ENCODE measurements at regions not wholly inside any gene's neighbourhood (a gene's known extent, or its start where the extent isn't known, plus 50 kb on each side); places are given as distances from the start of the nearest gene placed in this dataset.
"Not testable (repeated sequence)": the region's sequence is repeated elsewhere in the genome, so short reads cannot be mapped to it uniquely, and the experiment has no call there.

DNA sequence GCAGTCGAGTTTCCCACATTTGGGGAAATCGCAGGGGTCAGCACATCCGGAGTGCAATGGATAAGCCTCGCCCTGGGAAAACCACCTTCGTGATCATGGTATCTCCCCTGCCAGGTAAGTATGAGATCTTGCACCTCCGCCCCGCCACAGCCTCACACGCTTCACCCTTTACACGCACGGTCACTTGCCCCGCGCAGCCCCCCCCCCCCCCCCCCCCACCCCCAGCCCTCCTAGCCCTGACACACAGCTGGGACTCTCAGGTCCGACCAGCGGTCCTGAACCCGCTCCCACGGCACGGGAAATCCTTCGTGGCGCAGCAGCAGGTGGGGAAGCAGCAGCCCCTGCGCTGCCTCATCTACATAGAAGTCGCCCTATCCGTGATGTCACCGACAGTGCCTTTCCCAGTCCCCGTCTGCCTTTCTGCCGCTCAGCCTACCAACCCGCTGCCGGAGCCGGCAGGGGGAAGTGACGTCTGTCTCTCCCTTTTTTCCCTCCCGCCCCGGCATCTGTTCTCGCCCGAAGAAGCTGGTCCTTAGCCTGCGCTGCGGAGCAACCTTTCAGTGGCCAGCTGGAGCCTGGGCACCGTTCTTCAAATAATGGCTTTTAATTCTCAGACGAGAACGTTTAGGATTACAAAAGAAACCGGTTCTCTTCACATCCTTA is 242.2 kb downstream of the FAM72C start:
- WGBS (ENCODE audit: extremely low coverage, insufficient coverage, low lambda C conversion rate) = no CpG with 5 or more reads among the region's 39 CpGs
- DNase-seq = not testable (repeated sequence)

DNA sequence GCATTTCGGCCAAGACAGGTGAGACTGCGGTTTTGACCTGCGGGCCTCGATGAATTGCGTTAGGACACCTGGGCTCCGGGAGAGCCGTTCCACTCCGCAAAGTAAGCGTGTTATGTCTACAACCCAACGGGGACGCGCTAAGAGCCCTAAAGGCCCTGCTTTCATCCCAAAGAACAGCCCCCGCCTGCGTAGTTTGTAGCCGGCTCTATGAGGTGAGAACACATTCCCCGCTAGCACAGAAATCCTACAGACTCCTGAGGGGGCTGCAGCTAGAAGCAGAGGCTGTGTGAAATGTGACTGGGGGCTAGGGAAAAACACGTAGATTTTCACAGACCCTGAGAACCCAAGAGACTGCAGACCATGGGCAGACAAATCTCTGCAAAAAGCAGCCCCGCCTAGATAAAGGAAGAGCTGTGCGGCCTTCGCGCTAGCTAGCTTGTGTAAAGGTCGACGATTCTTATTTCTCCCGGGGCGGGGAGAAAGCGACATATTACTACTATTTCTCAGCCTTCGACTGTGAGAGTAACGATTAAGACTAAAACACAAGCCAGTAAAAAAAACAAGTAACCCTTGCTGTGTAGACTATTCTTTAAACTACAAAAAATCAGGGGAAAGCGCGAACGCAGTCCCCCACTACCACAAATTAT is 242.9 kb downstream of the FAM72C start:
- not testable (repeated sequence) for H3K79me1 ChIP-seq (ENCODE audit: low read length); H2AK5ac ChIP-seq (ENCODE audit: low read length); H2BK120ac ChIP-seq (ENCODE audit: low read depth, low read length); H3K4me3 ChIP-seq (ENCODE audit: low read length); H2BK5ac ChIP-seq (ENCODE audit: low read length); H3K23ac ChIP-seq (ENCODE audit: low read length); H2BK15ac ChIP-seq (replicated peaks; ENCODE audit: low read depth); H3K4ac ChIP-seq (ENCODE audit: low read depth, low read length); H3K4me2 ChIP-seq (ENCODE audit: low read length); H3K27me3 ChIP-seq (ENCODE audit: insufficient read depth, low read length, poor library complexity); H4K5ac ChIP-seq (ENCODE audit: low read length); H3K4me1 ChIP-seq (ENCODE audit: control insufficient read depth, low read depth, low read length); H3K18ac ChIP-seq (ENCODE audit: low read length); H3K36me3 ChIP-seq (ENCODE audit: control insufficient read depth, insufficient read depth, low read length); H3K79me2 ChIP-seq (ENCODE audit: control insufficient read depth, insufficient read depth, low read length); H3K56ac ChIP-seq (ENCODE audit: low read length); H3K27ac ChIP-seq (ENCODE audit: low read depth, low read length); H4K8ac ChIP-seq (ENCODE audit: low read depth, low read length); DNase-seq; H3K9ac ChIP-seq (ENCODE audit: low read length)
- no CpG with 5 or more reads among the region's 31 CpGs for WGBS (ENCODE audit: extremely low coverage, insufficient coverage, low lambda C conversion rate)

More for the DNA sequence above, 242.2 kb downstream of the FAM72C start:
- not testable (repeated sequence) for H3K4me3 ChIP-seq (ENCODE audit: low read length); H3K4ac ChIP-seq (ENCODE audit: low read depth, low read length); H3K23ac ChIP-seq (ENCODE audit: low read length); H2BK5ac ChIP-seq (ENCODE audit: low read length); H3K79me2 ChIP-seq (ENCODE audit: control insufficient read depth, insufficient read depth, low read length); H2BK120ac ChIP-seq (ENCODE audit: low read depth, low read length); H3K4me1 ChIP-seq (ENCODE audit: control insufficient read depth, low read depth, low read length); H3K4me2 ChIP-seq (ENCODE audit: low read length); H2AK5ac ChIP-seq (ENCODE audit: low read length); H3K79me1 ChIP-seq (ENCODE audit: low read length); H3K18ac ChIP-seq (ENCODE audit: low read length); H2BK15ac ChIP-seq (replicated peaks; ENCODE audit: low read depth); H3K9ac ChIP-seq (ENCODE audit: low read length); H4K8ac ChIP-seq (ENCODE audit: low read depth, low read length); H4K5ac ChIP-seq (ENCODE audit: low read length); H3K27me3 ChIP-seq (ENCODE audit: insufficient read depth, low read length, poor library complexity); H3K27ac ChIP-seq (ENCODE audit: low read depth, low read length); H3K56ac ChIP-seq (ENCODE audit: low read length); H3K36me3 ChIP-seq (ENCODE audit: control insufficient read depth, insufficient read depth, low read length)

- no peak overlapping the region for H3K4me3 ChIP-seq (ENCODE audit: low read length)
- H3K27ac ChIP-seq (ENCODE audit: low read depth, low read length) = no peak overlapping the region
- H2BK15ac ChIP-seq (replicated peaks; ENCODE audit: low read depth) = no peak overlapping the region
- no peaks in the 10 kb centered on the region for H3K79me2 ChIP-seq (ENCODE audit: control insufficient read depth, insufficient read depth, low read length)
- no peaks in the 10 kb centered on the region for H3K79me1 ChIP-seq (ENCODE audit: low read length)
- no peaks in the 10 kb centered on the region for H3K36me3 ChIP-seq (ENCODE audit: control insufficient read depth, insufficient read depth, low read length)
- no peaks in the 10 kb centered on the region for H3K27me3 ChIP-seq (ENCODE audit: insufficient read depth, low read length, poor library complexity)
- H3K56ac ChIP-seq (ENCODE audit: low read length) = no peak overlapping the region
- H2BK120ac ChIP-seq (ENCODE audit: low read depth, low read length) = no peak overlapping the region
- no peak overlapping the region for H3K18ac ChIP-seq (ENCODE audit: low read length)
- no peak overlapping the region for H3K4me2 ChIP-seq (ENCODE audit: low read length)
- H3K9ac ChIP-seq (ENCODE audit: low read length) = no peak overlapping the region
- H3K23ac ChIP-seq (ENCODE audit: low read length) = no peak overlapping the region
- H4K8ac ChIP-seq (ENCODE audit: low read depth, low read length) = no peak overlapping the region
- WGBS (ENCODE audit: extremely low coverage, insufficient coverage, low lambda C conversion rate) = no CpG with 5 or more reads among the region's 1 CpG
- no peak overlapping the region for H2BK5ac ChIP-seq (ENCODE audit: low read length)
- no peak overlapping the region for H3K4ac ChIP-seq (ENCODE audit: low read depth, low read length)
- DNase-seq = no peak
- H3K4me1 ChIP-seq (ENCODE audit: control insufficient read depth, low read depth, low read length) = no peaks in the 10 kb centered on the region
- no peak overlapping the region for H2AK5ac ChIP-seq (ENCODE audit: low read length)
- no peak overlapping the region for H4K5ac ChIP-seq (ENCODE audit: low read length)
These were observed 244.5 kb downstream of the FAM72C start for GRCh38 chr1:143727263-143727662.

DNA sequence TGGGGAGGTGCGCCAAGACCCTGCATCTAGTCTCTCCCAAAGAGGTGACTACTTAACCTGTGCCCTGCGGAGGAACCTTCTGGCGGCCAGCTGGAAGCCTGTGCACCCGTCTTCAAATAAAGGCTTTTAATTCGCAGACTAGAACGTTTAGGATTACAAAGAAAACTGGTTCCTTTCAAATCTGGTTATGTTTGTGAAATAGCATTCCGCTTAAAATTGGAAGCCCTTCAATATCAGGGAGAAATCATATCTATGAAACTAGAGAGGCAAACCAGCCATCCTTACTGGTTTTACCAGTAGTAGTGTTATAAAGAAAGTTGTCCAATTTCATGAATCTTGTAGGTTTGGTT is 250.8 kb downstream of the FAM72C start:
- no peaks in the 10 kb centered on the region for H3K4me1 ChIP-seq (ENCODE audit: control insufficient read depth, low read depth, low read length)
- H2BK15ac ChIP-seq (replicated peaks; ENCODE audit: low read depth) = no peak overlapping the region
- no CpG with 5 or more reads among the region's 7 CpGs for WGBS (ENCODE audit: extremely low coverage, insufficient coverage, low lambda C conversion rate)
- no peak overlapping the region for H2BK5ac ChIP-seq (ENCODE audit: low read length)
- H3K79me2 ChIP-seq (ENCODE audit: control insufficient read depth, insufficient read depth, low read length) = no peaks in the 10 kb centered on the region
- no peaks in the 10 kb centered on the region for H3K27me3 ChIP-seq (ENCODE audit: insufficient read depth, low read length, poor library complexity)
- H3K4me2 ChIP-seq (ENCODE audit: low read length) = no peak overlapping the region
- H3K36me3 ChIP-seq (ENCODE audit: control insufficient read depth, insufficient read depth, low read length) = no peaks in the 10 kb centered on the region
- H3K23ac ChIP-seq (ENCODE audit: low read length) = no peak overlapping the region
- no peak overlapping the region for H3K56ac ChIP-seq (ENCODE audit: low read length)
- H4K8ac ChIP-seq (ENCODE audit: low read depth, low read length) = no peak overlapping the region
- no peak overlapping the region for H2AK5ac ChIP-seq (ENCODE audit: low read length)
- no peak overlapping the region for H3K27ac ChIP-seq (ENCODE audit: low read depth, low read length)
- no peak overlapping the region for H3K9ac ChIP-seq (ENCODE audit: low read length)
- H3K4ac ChIP-seq (ENCODE audit: low read depth, low read length) = no peak overlapping the region
- no peak overlapping the region for H4K5ac ChIP-seq (ENCODE audit: low read length)
- no peak overlapping the region for H3K18ac ChIP-seq (ENCODE audit: low read length)
- no peak overlapping the region for H3K4me3 ChIP-seq (ENCODE audit: low read length)
- DNase-seq = no peak
- H2BK120ac ChIP-seq (ENCODE audit: low read depth, low read length) = no peak overlapping the region
- no peaks in the 10 kb centered on the region for H3K79me1 ChIP-seq (ENCODE audit: low read length)

GRCh38 chr1:143720087-143721023 is 251.4 kb downstream of the FAM72C start:
- Histone ChIP-seq H3K56ac (ENCODE audit: low read length) (peak overlapping the region; percentile 80), H3K79me2 (ENCODE audit: control insufficient read depth, insufficient read depth, low read length) (no peaks in the 10 kb centered on the region), H3K27ac (ENCODE audit: low read depth, low read length) (no peak overlapping the region), H3K4me3 (ENCODE audit: low read length) (no peak overlapping the region), H4K8ac (ENCODE audit: low read depth, low read length) (no peak overlapping the region), H2AK5ac (ENCODE audit: low read length) (no peak overlapping the region), H3K4me2 (ENCODE audit: low read length) (no peak overlapping the region), H3K36me3 (ENCODE audit: control insufficient read depth, insufficient read depth, low read length) (no peaks in the 10 kb centered on the region), H3K4me1 (ENCODE audit: control insufficient read depth, low read depth, low read length) (no peaks in the 10 kb centered on the region), H3K79me1 (ENCODE audit: low read length) (no peaks in the 10 kb centered on the region), H3K4ac (ENCODE audit: low read depth, low read length) (no peak overlapping the region), H3K9ac (ENCODE audit: low read length) (peak overlapping the region; percentile 54), H2BK120ac (ENCODE audit: low read depth, low read length) (no peak overlapping the region), H2BK15ac (replicated peaks; ENCODE audit: low read depth) (no peak overlapping the region), H2BK5ac (ENCODE audit: low read length) (peak overlapping the region; percentile 63), H4K5ac (ENCODE audit: low read length) (no peak overlapping the region), H3K18ac (ENCODE audit: low read length) (no peak overlapping the region), H3K27me3 (ENCODE audit: insufficient read depth, low read length, poor library complexity) (no peaks in the 10 kb centered on the region), H3K23ac (ENCODE audit: low read length) (no peak overlapping the region)
- peak; percentile 90 for DNase-seq
- WGBS (ENCODE audit: extremely low coverage, insufficient coverage, low lambda C conversion rate) = no CpG with 5 or more reads among the region's 24 CpGs

Measured in mesendoderm (in vitro differentiated cells).